CD14-positive monocyte (primary cell): ENCODE measurements at regions not wholly inside any gene's neighbourhood (a gene's known extent, or its start where the extent isn't known, plus 50 kb on each side); places are given as distances from the start of the nearest gene placed in this dataset.

Source experiments
- DNase-seq, 3 donors: peaks; one replicate each; pipeline ENCODE4 v3.0.0-alpha.2; 2011 to 2022
- H2AFZ ChIP-seq: 2 replicates; pipeline ENCODE4 v1.6.0; 2012; ENCODE audit warnings: mild to moderate bottlenecking, low read depth, low read length, inconsistent platforms; ENCODE audit not compliant: insufficient read depth, poor library complexity, severe bottlenecking
- H3K27ac ChIP-seq, 2 donors: 1 replicate in 1 of 2; 2 replicates in 1 of 2; pipeline ENCODE4 v1.5.1; 2012 to 2013; ENCODE audit warnings: low read length in 2 of 2, control low read depth in 1 of 2, inconsistent platforms in 1 of 2, low read depth in 1 of 2, mild to moderate bottlenecking in 1 of 2
- H3K27me3 ChIP-seq, 2 donors: one replicate each; pipeline versions ENCODE4 v1.6.0 to v1.6.1; 2011 to 2013; ENCODE audit warnings: low read length in 2 of 2; ENCODE audit not compliant: control insufficient read depth in 2 of 2, insufficient read depth in 2 of 2
- H3K36me3 ChIP-seq, 2 donors: replicated peaks in 1 of 2; 1 replicate in 1 of 2; 2 replicates in 1 of 2; pipeline versions ENCODE4 v1.5.1 to v1.6.1; 2012 to 2013; ENCODE audit warnings: low read length in 2 of 2, control low read depth in 1 of 2, inconsistent platforms in 1 of 2, mild to moderate bottlenecking in 1 of 2; ENCODE audit not compliant: insufficient read depth in 2 of 2, control insufficient read depth in 1 of 2
- H3K4me1 ChIP-seq, 2 donors: 1 replicate in 1 of 2; 2 replicates in 1 of 2; pipeline versions ENCODE4 v1.5.1 to v1.6.1; 2012 to 2013; ENCODE audit warnings: low read length in 2 of 2, control low read depth in 1 of 2, inconsistent platforms in 1 of 2, mild to moderate bottlenecking in 1 of 2, moderate library complexity in 1 of 2; ENCODE audit not compliant: insufficient read depth in 2 of 2, control insufficient read depth in 1 of 2
- H3K4me2 ChIP-seq: replicated peaks from 2 replicates; pipeline ENCODE3; 2012; ENCODE audit warnings: low read length, moderate library complexity, mild to moderate bottlenecking; ENCODE audit not compliant: poor library complexity, severe bottlenecking; ENCODE audit errors: extremely low read depth
- H3K4me3 ChIP-seq, 3 experiments: fragments of 200-600 bp in 1 of 3; sonication (generic) in 1 of 3; replicated peaks in 1 of 3; 1 replicate in 2 of 3; 2 replicates in 1 of 3; pipeline ENCODE4 v1.5.1; 2011 to 2013; ENCODE audit warnings: low read length in 3 of 3, mild to moderate bottlenecking in 3 of 3, control low read depth in 2 of 3, low read depth in 2 of 3, inconsistent platforms in 1 of 3, moderate library complexity in 1 of 3
- H3K79me2 ChIP-seq: 2 replicates; pipeline ENCODE4 v1.6.0; 2012; ENCODE audit warnings: mild to moderate bottlenecking, control low read depth, inconsistent platforms, low read length, moderate library complexity; ENCODE audit not compliant: insufficient read depth
- H3K9ac ChIP-seq: 2 replicates; pipeline ENCODE4 v1.6.0; 2017; ENCODE audit warnings: low read length, mild to moderate bottlenecking; ENCODE audit not compliant: insufficient read depth, poor library complexity, severe bottlenecking
- H3K9me3 ChIP-seq, 2 donors: replicated peaks in 1 of 2; 1 replicate in 1 of 2; 2 replicates in 1 of 2; pipeline versions ENCODE4 v1.5.1 to v1.6.1; 2012 to 2013; ENCODE audit warnings: low read length in 2 of 2, control low read depth in 1 of 2; ENCODE audit not compliant: control insufficient read depth in 1 of 2, insufficient read depth in 1 of 2
- H4K20me1 ChIP-seq: 2 replicates; pipeline ENCODE4 v1.6.0; 2012; ENCODE audit warnings: mild to moderate bottlenecking, low read length, control low read depth, moderate library complexity; ENCODE audit not compliant: insufficient read depth
- H3K27ac Mint-ChIP-seq, 7 donors: one replicate each; pipeline ENCODE4 v1.8.0; 2020; ENCODE audit warnings: mild to moderate bottlenecking in 7 of 7, mixed read lengths in 7 of 7, moderate library complexity in 6 of 7, inconsistent platforms in 2 of 7
- H3K27me3 Mint-ChIP-seq, 3 donors: one replicate each; pipeline ENCODE4 v1.8.0; 2021 to 2022; ENCODE audit warnings: low read depth in 3 of 3, mild to moderate bottlenecking in 3 of 3, mixed read lengths in 3 of 3, moderate library complexity in 3 of 3, inconsistent platforms in 1 of 3
- H3K36me3 Mint-ChIP-seq, 2 donors: one replicate each; pipeline ENCODE4 v1.8.0; 2020; ENCODE audit warnings: mixed read lengths in 2 of 2, inconsistent platforms in 1 of 2, mild to moderate bottlenecking in 1 of 2
- H3K4me1 Mint-ChIP-seq: one replicate; pipeline ENCODE4 v1.8.0; 2020; ENCODE audit warnings: mild to moderate bottlenecking, mixed read lengths
- H3K4me3 Mint-ChIP-seq, 2 donors: one replicate each; pipeline ENCODE4 v1.8.0; 2020; ENCODE audit warnings: mild to moderate bottlenecking in 2 of 2, mixed read lengths in 2 of 2, moderate library complexity in 1 of 2
- H3K9me3 Mint-ChIP-seq, 7 donors: one replicate each; pipeline ENCODE4 v1.8.0; 2020 to 2022; ENCODE audit warnings: mixed read lengths in 7 of 7, mild to moderate bottlenecking in 6 of 7, moderate library complexity in 6 of 7, inconsistent platforms in 2 of 7
- CTCF ChIP-seq: fragments of 200-600 bp; IDR thresholded peaks from one replicate; pipeline ENCODE4 v1.8.0; 2022; ENCODE audit warnings: antibody characterized with exemption, mild to moderate bottlenecking
- WGBS: methylation state at CpG from one replicate; pipeline ENCODE4 v1.1.5; 2013; ENCODE audit warnings: missing lambda C conversion rate; ENCODE audit not compliant: insufficient coverage; 5-methylcytosine and 5-hydroxymethylcytosine counted together
- intact Hi-C, 2 donors: fragments of 100-400 bp; cut with micrococcal nuclease; formaldehyde crosslinking; loops; one replicate each; pipeline versions ENCODE4 v1.15.0 to v1.15.1; 2023

GRCh38 chr6:104537872-104538271 lies 321.8 kb downstream of the HACE1 start:
- no peak for TF ChIP-seq CTCF
- intact Hi-C loops, result no loop called here
- Histone ChIP-seq H3K4me1 (no peaks in the 10 kb centered on the region), H3K4me2 (no peak overlapping the region), H3K36me3 (no peaks in the 10 kb centered on the region), H3K9me3 (no peaks in the 10 kb centered on the region), H3K4me3 (no peak overlapping the region), H4K20me1 (no peaks in the 10 kb centered on the region), H3K9ac (no peak overlapping the region), H2AFZ (no peak overlapping the region), H3K27ac (no peak overlapping the region), H3K27me3 (no peaks in the 10 kb centered on the region), H3K79me2 (no peaks in the 10 kb centered on the region)
- H3K4me3 Mint-ChIP-seq, result no peak overlapping the region
- H3K36me3 Mint-ChIP-seq, result no peaks in the 10 kb centered on the region
- WGBS, result no CpG with 5 or more reads among the region's 1 CpG
- H3K27me3 Mint-ChIP-seq, result peaks cover 2 to 6% (median 2%) of the 10 kb centered on the region in 3 donors
- H3K27ac Mint-ChIP-seq, result no peak overlapping the region
- DNase-seq, result no peak
- H3K9me3 Mint-ChIP-seq, result peaks cover 0 to 2% (median 0%) of the 10 kb centered on the region in 7 donors
- H3K4me1 Mint-ChIP-seq, result no peaks in the 10 kb centered on the region

- no peak for TF ChIP-seq CTCF
- Histone ChIP-seq H3K27ac (no peak overlapping the region), H3K4me3 (no peak overlapping the region), H3K4me2 (no peak overlapping the region), H4K20me1 (no peaks in the 10 kb centered on the region), H3K9me3 (no peaks in the 10 kb centered on the region), H3K27me3 (no peaks in the 10 kb centered on the region), H3K79me2 (no peaks in the 10 kb centered on the region), H3K9ac (no peak overlapping the region), H3K4me1 (no peaks in the 10 kb centered on the region), H3K36me3 (no peaks in the 10 kb centered on the region), H2AFZ (no peak overlapping the region)
- Mint-ChIP-seq H3K4me3 (no peak overlapping the region), H3K9me3 (peaks cover 0 to 2% (median 0%) of the 10 kb centered on the region in 7 donors), H3K4me1 (peaks cover 4% of the 10 kb centered on the region), H3K27me3 (peaks cover 2 to 6% (median 2%) of the 10 kb centered on the region in 3 donors), H3K36me3 (no peaks in the 10 kb centered on the region), H3K27ac (no peak overlapping the region)
- intact Hi-C loops, result no loop called here
- no peak for DNase-seq
- 100% methylated on average over 1 of the region's 1 CpG for whole genome bisulfite sequencing
These were observed 322.5 kb downstream of the HACE1 start for GRCh38 chr6:104537180-104537579.
